Neural progenitor cell (in vitro differentiated cells): ENCODE measurements at regions not wholly inside any gene's neighbourhood (a gene's known extent, or its start where the extent isn't known, plus 50 kb on each side); places are given as distances from the start of the nearest gene placed in this dataset.

Source experiments
- EZH2 ChIP-seq: fragments of 200-600 bp; sonication (generic); IDR thresholded peaks from 2 replicates; pipeline ENCODE4 v1.6.1; 2017; ENCODE audit warnings: antibody characterized with exemption, mild to moderate bottlenecking, moderate library complexity
- EZH2phosphoT487 ChIP-seq: fragments of 200-600 bp; sonication (generic); IDR thresholded peaks from 2 replicates; pipeline ENCODE4 v1.6.1; 2017; ENCODE audit warnings: antibody characterized with exemption
- TF ChIP-seq, protein P1 (sequence below): fragments of 200-600 bp; sonication (generic); IDR thresholded peaks from 2 replicates; pipeline ENCODE4 v1.5.1; 2017; ENCODE audit warnings: antibody characterized with exemption, mild to moderate bottlenecking

DNA sequence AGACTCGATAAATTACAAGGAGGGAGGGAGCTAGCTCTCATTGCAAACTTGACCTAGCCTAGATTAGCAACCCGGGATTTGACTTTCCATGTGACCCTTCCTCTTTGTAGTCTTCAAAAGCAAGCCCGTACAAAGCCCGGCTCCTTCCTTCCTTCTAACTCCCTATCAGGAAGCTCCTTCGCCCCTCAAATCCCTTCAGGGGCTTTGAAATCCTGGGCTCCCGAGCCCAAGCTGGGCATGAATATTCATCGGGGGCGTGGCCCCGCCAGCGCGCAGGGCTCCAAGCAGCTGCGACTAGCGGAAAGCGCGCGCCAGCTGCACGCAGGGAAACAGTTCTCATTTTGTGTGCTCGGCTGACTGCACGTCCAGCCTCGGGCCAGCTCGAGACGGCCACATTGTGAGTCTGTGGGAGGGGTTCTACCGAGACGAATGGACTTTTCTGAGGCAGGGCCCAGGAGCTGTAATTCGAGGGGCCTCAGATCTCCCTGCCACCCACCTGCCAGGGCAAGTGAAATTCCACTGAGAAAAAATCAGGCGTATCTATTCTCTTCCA lies 84.0 kb upstream of the PELI1 start:
- TF ChIP-seq, protein P1, sequence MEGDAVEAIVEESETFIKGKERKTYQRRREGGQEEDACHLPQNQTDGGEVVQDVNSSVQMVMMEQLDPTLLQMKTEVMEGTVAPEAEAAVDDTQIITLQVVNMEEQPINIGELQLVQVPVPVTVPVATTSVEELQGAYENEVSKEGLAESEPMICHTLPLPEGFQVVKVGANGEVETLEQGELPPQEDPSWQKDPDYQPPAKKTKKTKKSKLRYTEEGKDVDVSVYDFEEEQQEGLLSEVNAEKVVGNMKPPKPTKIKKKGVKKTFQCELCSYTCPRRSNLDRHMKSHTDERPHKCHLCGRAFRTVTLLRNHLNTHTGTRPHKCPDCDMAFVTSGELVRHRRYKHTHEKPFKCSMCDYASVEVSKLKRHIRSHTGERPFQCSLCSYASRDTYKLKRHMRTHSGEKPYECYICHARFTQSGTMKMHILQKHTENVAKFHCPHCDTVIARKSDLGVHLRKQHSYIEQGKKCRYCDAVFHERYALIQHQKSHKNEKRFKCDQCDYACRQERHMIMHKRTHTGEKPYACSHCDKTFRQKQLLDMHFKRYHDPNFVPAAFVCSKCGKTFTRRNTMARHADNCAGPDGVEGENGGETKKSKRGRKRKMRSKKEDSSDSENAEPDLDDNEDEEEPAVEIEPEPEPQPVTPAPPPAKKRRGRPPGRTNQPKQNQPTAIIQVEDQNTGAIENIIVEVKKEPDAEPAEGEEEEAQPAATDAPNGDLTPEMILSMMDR, result no peak
- TF ChIP-seq EZH2phosphoT487 (no peak), EZH2 (no peak)
